ENCODE measurements at regions not wholly inside any gene's neighbourhood (a gene's known extent, or its start where the extent isn't known, plus 50 kb on each side); places are given as distances from the start of the nearest gene placed in this dataset.

GRCh38 chrX:110408949-110409588 lies 50.4 kb downstream of the RTL9 start (continued):
- TF ChIP-seq UBTF (IDR thresholded peaks at IDR 0.05; ENCODE audit: borderline replicate concordance in 1 of 2, low read depth in 2 of 2, low read length in 2 of 2) (no peak), CREB1 (IDR thresholded peaks at IDR 0.05) (no peak), CREB1 (CRISPR knock-in tag; IDR thresholded peaks at IDR 0.05) (0 out of 2 replicates have a peak, but pooled peaks have one; percentile 23), ZNF431 (CRISPR knock-in tag; IDR thresholded peaks at IDR 0.05) (no peak), STAT5A (IDR thresholded peaks at IDR 0.05; ENCODE audit: borderline replicate concordance, low read length) (no peak), ZNF324 (CRISPR knock-in tag; IDR thresholded peaks at IDR 0.05) (no peak), IRF9 (tag; IDR thresholded peaks at IDR 0.05) (no peak), SFPQ (IDR thresholded peaks at IDR 0.05; ENCODE audit: low read depth, low read length) (no peak), E2F6 (IDR thresholded peaks at IDR 0.05; ENCODE audit: borderline replicate concordance in 1 of 2, extremely low read depth in 1 of 2, insufficient read depth in 1 of 2, insufficient read length in 1 of 2, low read depth in 1 of 2, low read length in 1 of 2, poor library complexity in 1 of 2, severe bottlenecking in 1 of 2) (peak in 1 of 2 experiments; percentile 26), SIRT6 (IDR thresholded peaks at IDR 0.05; ENCODE audit: low read depth, low read length) (no peak), JUND (IDR thresholded peaks at IDR 0.05; ENCODE audit: borderline replicate concordance, low read depth, low read length) (peak; percentile 74; the same call in 1 of the 2 replicates), JUND (tag; IDR thresholded peaks at IDR 0.05; ENCODE audit: borderline replicate concordance, low read depth, low read length) (peak; percentile 82; the same call in 1 of the 3 replicates), TBP (optimal IDR thresholded peaks at IDR 0.05; ENCODE audit: low read depth, low read length) (no peak), SUPT5H (IDR thresholded peaks at IDR 0.05) (no peak), ZFPM2 (CRISPR knock-in tag; IDR thresholded peaks at IDR 0.05) (no peak), TAF7 (tag; IDR thresholded peaks at IDR 0.05) (no peak), ZFP30 (CRISPR knock-in tag; IDR thresholded peaks at IDR 0.05; ENCODE audit: borderline replicate concordance) (no peak), ZNF707 (CRISPR knock-in tag; conservative IDR thresholded peaks at IDR 0.05) (no peak), RBBP5 (IDR thresholded peaks at IDR 0.05; ENCODE audit: borderline replicate concordance, insufficient read depth, low read length, poor library complexity, severe bottlenecking) (peak; percentile 50), LCOR (CRISPR knock-in tag; IDR thresholded peaks at IDR 0.05) (no peak), CREM (IDR thresholded peaks at IDR 0.05; ENCODE audit: low read depth) (peak; percentile 84)
